CD4-positive, alpha-beta T cell (primary cell): ENCODE measurements at regions not wholly inside any gene's neighbourhood (a gene's known extent, or its start where the extent isn't known, plus 50 kb on each side); places are given as distances from the start of the nearest gene placed in this dataset.

Experiments used
- ATAC-seq: fragments of 200-7000 bp; cut with Tn5 transposase; one replicate; pipeline ENCODE4 v1.10.0; 2022; ENCODE audit warnings: mild to moderate bottlenecking; ENCODE audit not compliant: poor library complexity
- CTCF ChIA-PET: fragments of 350-600 bp; sonication (Branson Sonifier 250); formaldehyde crosslinking; loops from one replicate; lab custom pipeline; 2021; ENCODE audit warnings: antibody characterized with exemption, inconsistent platforms; lab: Charles Lee
- POLR2A ChIA-PET: fragments of 350-600 bp; sonication (Branson Sonifier 250); formaldehyde crosslinking; loops from one replicate; lab custom pipeline; 2021; ENCODE audit warnings: antibody characterized with exemption, inconsistent platforms; lab: Charles Lee
- DNase-seq, 14 experiments: peaks; one replicate each; pipeline ENCODE4 v3.0.0-alpha.2; 2013 to 2020; ENCODE audit warnings: mixed read lengths in 2 of 14
- H3K27ac ChIP-seq, 2 donors: one replicate each; pipeline versions ENCODE4 v1.5.1 to v1.7.0; 2013; ENCODE audit warnings: low read length in 2 of 2, low read depth in 1 of 2, mild to moderate bottlenecking in 1 of 2
- H3K27me3 ChIP-seq, 2 experiments: 1 replicate in 1 of 2; 2 replicates in 1 of 2; pipeline versions ENCODE4 v1.6.1 to v1.7.0; 2013; ENCODE audit warnings: low read length in 2 of 2, control low read depth in 1 of 2, mild to moderate bottlenecking in 1 of 2, moderate library complexity in 1 of 2; ENCODE audit not compliant: insufficient read depth in 2 of 2, control insufficient read depth in 1 of 2
- H3K36me3 ChIP-seq: one replicate; pipeline ENCODE4 v1.6.1; 2013; ENCODE audit warnings: low read length, control low read depth; ENCODE audit not compliant: insufficient read depth
- H3K4me1 ChIP-seq: one replicate; pipeline ENCODE4 v1.6.1; 2013; ENCODE audit warnings: low read length, control low read depth; ENCODE audit not compliant: insufficient read depth
- H3K4me3 ChIP-seq: one replicate; pipeline ENCODE4 v1.5.1; 2013; ENCODE audit warnings: mild to moderate bottlenecking, low read length, moderate library complexity
- H3K9me3 ChIP-seq, 2 experiments: 1 replicate in 1 of 2; 2 replicates in 1 of 2; pipeline versions ENCODE4 v1.6.1 to v1.7.0; 2013; ENCODE audit warnings: low read length in 2 of 2, mild to moderate bottlenecking in 2 of 2, control low read depth in 1 of 2, moderate library complexity in 1 of 2; ENCODE audit not compliant: control insufficient read depth in 1 of 2, insufficient read depth in 1 of 2
- H3K27ac Mint-ChIP-seq: one replicate; pipeline ENCODE4 v1.8.0; 2020; ENCODE audit warnings: mixed read lengths
- H3K27me3 Mint-ChIP-seq: one replicate; pipeline ENCODE4 v1.8.0; 2021; ENCODE audit warnings: mixed read lengths
- H3K36me3 Mint-ChIP-seq: one replicate; pipeline ENCODE4 v1.8.0; 2021; ENCODE audit warnings: low read depth, mixed read lengths
- H3K4me1 Mint-ChIP-seq: one replicate; pipeline ENCODE4 v1.8.0; 2021; ENCODE audit warnings: low read depth, mixed read lengths
- H3K4me3 Mint-ChIP-seq: one replicate; pipeline ENCODE4 v1.8.0; 2020; ENCODE audit warnings: mild to moderate bottlenecking, mixed read lengths
- H3K9me3 Mint-ChIP-seq: one replicate; pipeline ENCODE4 v1.8.0; 2020; ENCODE audit warnings: mixed read lengths
- intact Hi-C, 2 experiments: fragments of 100-400 bp; cut with DNase I in 1 of 2; cut with micrococcal nuclease in 1 of 2; formaldehyde crosslinking; loops; one replicate each; pipeline versions ENCODE4 v1.15.1 to v1.9.0; 2023 to 2025; cut with DNase I, micrococcal nuclease
- TF ChIP-seq, protein P1 (sequence below): fragments of 200-600 bp; IDR thresholded peaks from one replicate; pipeline ENCODE4 v1.8.0; 2022; ENCODE audit warnings: antibody characterized with exemption, mild to moderate bottlenecking

DNA sequence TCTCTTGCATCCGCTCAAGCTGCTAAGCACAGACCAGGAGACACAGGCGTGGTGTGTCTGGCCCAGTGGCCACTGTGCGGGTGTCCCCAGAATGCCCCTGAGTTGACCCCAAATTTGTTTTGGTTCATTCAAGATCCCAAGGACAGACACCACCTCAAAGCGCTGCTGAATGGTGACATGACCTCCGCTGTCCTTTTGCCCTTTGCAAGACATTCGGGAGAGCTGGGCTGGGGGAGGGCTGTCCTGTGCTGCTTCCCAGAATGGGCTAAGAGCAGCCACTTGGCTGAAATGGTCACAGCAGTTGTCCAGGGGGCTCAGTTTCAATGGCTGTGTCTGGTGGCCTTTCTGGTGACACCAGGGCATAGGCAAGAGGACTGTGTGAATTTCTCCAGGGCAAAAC, 84.1 kb downstream of the SMIM21 start:
- Histone ChIP-seq H3K36me3 (no peaks in the 10 kb centered on the region), H3K4me3 (no peak overlapping the region), H3K27me3 (peaks cover 0 to 2% of the 10 kb centered on the region in 2 experiments), H3K9me3 (no peaks in the 10 kb centered on the region), H3K27ac (no peak overlapping the region), H3K4me1 (no peaks in the 10 kb centered on the region)
- no peak overlapping the region for H3K4me3 Mint-ChIP-seq
- H3K27me3 Mint-ChIP-seq: peaks cover 21% of the 10 kb centered on the region
- H3K36me3 Mint-ChIP-seq: no peaks in the 10 kb centered on the region
- no peaks in the 10 kb centered on the region for H3K4me1 Mint-ChIP-seq
- ChIA-PET CTCF (no interaction called here), POLR2A (interaction anchor here (0.6 kb wide), 1 partner anchor 530 kb away, joined by 5 read pairs; no protein-coding TSS in a partner anchor)
- H3K27ac Mint-ChIP-seq: no peak overlapping the region
- TF ChIP-seq, protein P1, sequence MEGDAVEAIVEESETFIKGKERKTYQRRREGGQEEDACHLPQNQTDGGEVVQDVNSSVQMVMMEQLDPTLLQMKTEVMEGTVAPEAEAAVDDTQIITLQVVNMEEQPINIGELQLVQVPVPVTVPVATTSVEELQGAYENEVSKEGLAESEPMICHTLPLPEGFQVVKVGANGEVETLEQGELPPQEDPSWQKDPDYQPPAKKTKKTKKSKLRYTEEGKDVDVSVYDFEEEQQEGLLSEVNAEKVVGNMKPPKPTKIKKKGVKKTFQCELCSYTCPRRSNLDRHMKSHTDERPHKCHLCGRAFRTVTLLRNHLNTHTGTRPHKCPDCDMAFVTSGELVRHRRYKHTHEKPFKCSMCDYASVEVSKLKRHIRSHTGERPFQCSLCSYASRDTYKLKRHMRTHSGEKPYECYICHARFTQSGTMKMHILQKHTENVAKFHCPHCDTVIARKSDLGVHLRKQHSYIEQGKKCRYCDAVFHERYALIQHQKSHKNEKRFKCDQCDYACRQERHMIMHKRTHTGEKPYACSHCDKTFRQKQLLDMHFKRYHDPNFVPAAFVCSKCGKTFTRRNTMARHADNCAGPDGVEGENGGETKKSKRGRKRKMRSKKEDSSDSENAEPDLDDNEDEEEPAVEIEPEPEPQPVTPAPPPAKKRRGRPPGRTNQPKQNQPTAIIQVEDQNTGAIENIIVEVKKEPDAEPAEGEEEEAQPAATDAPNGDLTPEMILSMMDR: no peak
- intact Hi-C loops: no loop called here
- ATAC-seq (no peak), DNase-seq (no peak)
- no peaks in the 10 kb centered on the region for H3K9me3 Mint-ChIP-seq

DNA sequence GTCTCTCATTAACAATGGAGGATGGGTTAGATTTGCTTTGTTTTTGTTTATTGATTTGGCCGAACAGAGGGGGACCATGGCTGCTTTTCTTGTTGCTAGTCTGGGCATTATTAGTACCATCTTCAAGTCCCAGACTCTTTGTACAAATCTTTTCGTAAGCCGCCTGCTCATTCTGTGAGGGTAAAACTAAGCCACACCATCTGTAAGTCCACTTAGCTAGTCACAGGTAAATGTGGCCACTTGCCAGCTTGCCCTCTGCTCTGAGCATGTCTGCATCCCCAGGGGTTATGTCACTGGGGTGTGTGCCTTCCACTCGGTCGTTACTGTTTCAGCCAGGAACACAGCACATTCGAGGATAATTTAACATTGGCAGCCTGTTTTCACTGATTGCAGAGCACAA, 85.6 kb downstream of the SMIM21 start:
- TF ChIP-seq, protein P1: no peak
- Mint-ChIP-seq H3K27me3 (peaks cover 12% of the 10 kb centered on the region), H3K36me3 (no peaks in the 10 kb centered on the region), H3K4me3 (no peak overlapping the region), H3K9me3 (no peaks in the 10 kb centered on the region), H3K4me1 (no peaks in the 10 kb centered on the region), H3K27ac (no peak overlapping the region)
- intact Hi-C loops: no loop called here
- ChIA-PET CTCF (interaction anchor here (0.7 kb wide), 1 partner anchor 121 kb away, joined by 3 read pairs; no protein-coding TSS in a partner anchor), POLR2A (interaction anchor here (0.6 kb wide), 1 partner anchor 138 kb away, joined by 3 read pairs; no protein-coding TSS in a partner anchor)
- ATAC-seq (no peak), DNase-seq (no peak)
- no peaks in the 10 kb centered on the region for H3K9me3 ChIP-seq
- no peak overlapping the region for H3K4me3 ChIP-seq
- H3K4me1 ChIP-seq: no peaks in the 10 kb centered on the region
- H3K36me3 ChIP-seq: no peaks in the 10 kb centered on the region
- H3K27ac ChIP-seq: no peak overlapping the region
- peaks cover 0 to 2% of the 10 kb centered on the region in 2 experiments for H3K27me3 ChIP-seq

DNA sequence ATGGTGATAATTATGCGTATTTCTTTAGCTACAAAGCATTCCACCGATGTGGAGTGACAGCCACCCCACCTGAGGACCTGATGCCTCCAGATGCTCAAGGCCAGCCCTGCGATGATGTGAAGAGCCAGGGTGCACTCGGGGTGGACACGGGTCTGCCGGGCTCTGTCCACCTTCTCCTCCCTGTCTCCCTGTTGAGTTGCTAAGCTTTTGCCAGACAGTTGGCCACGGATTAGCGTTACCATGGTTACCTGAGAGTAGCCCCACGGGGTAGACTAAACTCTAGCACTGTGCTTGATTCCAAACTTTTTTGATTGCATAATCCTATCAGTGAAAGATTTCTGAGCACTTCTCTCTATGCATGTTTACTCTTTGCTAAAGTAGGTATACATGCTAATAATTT, 86.2 kb downstream of the SMIM21 start:
- CTCF ChIA-PET: no interaction called here
- intact Hi-C loops: no loop called here
- Mint-ChIP-seq H3K27ac (no peak overlapping the region), H3K4me3 (no peak overlapping the region), H3K4me1 (no peaks in the 10 kb centered on the region), H3K9me3 (no peaks in the 10 kb centered on the region), H3K27me3 (peaks cover 12% of the 10 kb centered on the region), H3K36me3 (no peaks in the 10 kb centered on the region)
- H3K27me3 ChIP-seq: no peaks in the 10 kb centered on the region
- H3K4me1 ChIP-seq: no peaks in the 10 kb centered on the region
- no peak overlapping the region for H3K27ac ChIP-seq
- no peaks in the 10 kb centered on the region for H3K36me3 ChIP-seq
- no peak for DNase-seq
- TF ChIP-seq, protein P1: no peak
- POLR2A ChIA-PET: no interaction called here
- no peak for ATAC-seq
- H3K9me3 ChIP-seq: no peaks in the 10 kb centered on the region
- H3K4me3 ChIP-seq: no peak overlapping the region
